ENCODE measurements at regions not wholly inside any gene's neighbourhood (a gene's known extent, or its start where the extent isn't known, plus 50 kb on each side); places are given as distances from the start of the nearest gene placed in this dataset.

- ChIA-PET CTCF (no interaction called here), POLR2A (no interaction called here)
- no peak overlapping the region for H3K4me3 ChIP-seq (ENCODE audit: low read depth, low read length)
- DNase-seq (ENCODE audit: low read depth, low spot score) = no peak
- no peak for TF ChIP-seq CTCF (IDR thresholded peaks at IDR 0.05; ENCODE audit: insufficient read depth, low read length, missing control alignments)
These were observed 184.9 kb upstream of the ATP1B1 start for GRCh38 chr1:168921629-168922028.

GRCh38 chr1:168923521-168924136, 182.9 kb upstream of the ATP1B1 start:
- DNase-seq (ENCODE audit: low read depth, low spot score) = no peak
- TF ChIP-seq CTCF (IDR thresholded peaks at IDR 0.05; ENCODE audit: insufficient read depth, low read length, missing control alignments) = no peak
- CTCF ChIA-PET = no interaction called here
- POLR2A ChIA-PET = no interaction called here
- H3K4me3 ChIP-seq (ENCODE audit: low read depth, low read length) = no peak overlapping the region

- TF ChIP-seq CTCF (IDR thresholded peaks at IDR 0.05; ENCODE audit: insufficient read depth, low read length, missing control alignments) = no peak
- ChIA-PET POLR2A (no interaction called here), CTCF (no interaction called here)
- no peak overlapping the region for H3K4me3 ChIP-seq (ENCODE audit: low read depth, low read length)
- no peak for DNase-seq (ENCODE audit: low read depth, low spot score)
These were observed 181.5 kb upstream of the ATP1B1 start for GRCh38 chr1:168924976-168925375.

- no peak for DNase-seq (ENCODE audit: low read depth, low spot score)
- CTCF ChIA-PET = no interaction called here
- H3K4me3 ChIP-seq (ENCODE audit: low read depth, low read length) = no peak overlapping the region
- no peak for TF ChIP-seq CTCF (IDR thresholded peaks at IDR 0.05; ENCODE audit: insufficient read depth, low read length, missing control alignments)
- POLR2A ChIA-PET = no interaction called here
These were observed 180.3 kb upstream of the ATP1B1 start for GRCh38 chr1:168926236-168926635.

GRCh38 chr1:168932539-168932938, 174.0 kb upstream of the ATP1B1 start:
- ChIA-PET CTCF (no interaction called here), POLR2A (no interaction called here)
- no peak for TF ChIP-seq CTCF (IDR thresholded peaks at IDR 0.05; ENCODE audit: insufficient read depth, low read length, missing control alignments)
- DNase-seq (ENCODE audit: low read depth, low spot score) = no peak
- no peak overlapping the region for H3K4me3 ChIP-seq (ENCODE audit: low read depth, low read length)

- TF ChIP-seq CTCF (IDR thresholded peaks at IDR 0.05; ENCODE audit: insufficient read depth, low read length, missing control alignments) = no peak
- ChIA-PET POLR2A (no interaction called here), CTCF (no interaction called here)
- no peak for DNase-seq (ENCODE audit: low read depth, low spot score)
- no peak overlapping the region for H3K4me3 ChIP-seq (ENCODE audit: low read depth, low read length)
These were observed 173.2 kb upstream of the ATP1B1 start for GRCh38 chr1:168933141-168933805.

Data from AG04449 (cell line).